GM19328 (cell line): ENCODE measurements at regions not wholly inside any gene's neighbourhood (a gene's known extent, or its start where the extent isn't known, plus 50 kb on each side); places are given as distances from the start of the nearest gene placed in this dataset.
"Not testable (repeated sequence)": the region's sequence is repeated elsewhere in the genome, so short reads cannot be mapped to it uniquely, and the experiment has no call there.

ENCODE experiments used
- ATAC-seq: cut with Tn5 transposase; IDR thresholded peaks from one replicate; pipeline ENCODE4 v1.9.1; 2021; ENCODE audit warnings: mild to moderate bottlenecking, moderate library complexity; ENCODE audit not compliant: unreplicated experiment

DNA sequence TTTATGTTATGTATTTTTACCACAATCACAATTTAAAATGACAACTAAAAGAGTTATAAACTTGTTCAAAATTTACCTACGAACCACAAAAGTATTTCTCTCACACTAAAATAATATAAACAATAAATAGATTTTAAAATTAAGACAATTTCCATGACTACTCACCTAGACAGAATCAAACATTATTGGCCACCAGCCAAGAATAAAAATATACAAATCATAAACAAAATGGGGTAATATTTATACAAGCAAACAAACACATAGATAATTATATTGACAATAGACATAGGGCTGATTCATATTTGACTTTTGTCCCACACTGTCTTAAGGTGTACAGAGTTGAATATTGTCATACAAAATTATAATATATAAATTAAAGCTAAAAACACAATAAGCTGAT, 119.6 kb upstream of the ZNF92 start:
- no peak for ATAC-seq

DNA sequence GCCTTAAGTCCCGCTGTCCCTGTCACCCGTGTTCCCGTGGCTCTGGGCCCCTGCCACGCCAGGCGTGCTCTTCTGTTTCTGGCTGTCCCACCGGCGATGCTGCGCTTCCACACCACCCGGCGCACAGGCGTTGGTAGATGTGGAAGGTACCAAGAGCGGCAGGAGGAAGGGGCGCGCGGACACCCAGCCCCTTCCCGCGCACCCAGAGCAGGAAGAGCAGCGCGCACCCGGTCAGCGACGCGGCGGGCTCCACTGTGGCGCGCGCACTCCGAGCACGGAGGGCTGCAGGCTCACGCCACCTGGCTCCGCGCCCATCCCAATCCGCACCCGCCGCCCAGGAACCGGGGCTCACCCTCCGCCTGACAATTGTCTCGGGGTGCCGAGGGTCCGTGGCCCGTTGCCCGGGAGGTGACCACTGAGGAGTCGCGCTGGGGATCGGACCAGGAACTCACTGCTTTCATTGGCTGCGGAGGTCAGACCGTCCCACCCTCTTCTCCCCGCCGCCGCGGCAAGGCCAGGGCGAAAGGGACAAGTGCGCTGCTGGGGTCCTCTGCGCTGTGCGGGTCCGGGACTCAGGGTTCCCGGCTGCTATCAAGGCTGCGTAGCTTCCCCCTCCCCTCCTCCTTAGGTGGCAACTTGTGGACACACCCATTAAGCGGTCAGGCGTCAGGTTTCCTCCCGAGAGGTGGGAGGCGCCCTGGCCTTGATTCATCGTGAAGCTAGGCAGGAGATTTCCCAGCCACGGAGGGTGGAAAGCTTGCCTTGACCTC, 121.6 kb upstream of the ZNF92 start:
- ATAC-seq, result no peak

DNA sequence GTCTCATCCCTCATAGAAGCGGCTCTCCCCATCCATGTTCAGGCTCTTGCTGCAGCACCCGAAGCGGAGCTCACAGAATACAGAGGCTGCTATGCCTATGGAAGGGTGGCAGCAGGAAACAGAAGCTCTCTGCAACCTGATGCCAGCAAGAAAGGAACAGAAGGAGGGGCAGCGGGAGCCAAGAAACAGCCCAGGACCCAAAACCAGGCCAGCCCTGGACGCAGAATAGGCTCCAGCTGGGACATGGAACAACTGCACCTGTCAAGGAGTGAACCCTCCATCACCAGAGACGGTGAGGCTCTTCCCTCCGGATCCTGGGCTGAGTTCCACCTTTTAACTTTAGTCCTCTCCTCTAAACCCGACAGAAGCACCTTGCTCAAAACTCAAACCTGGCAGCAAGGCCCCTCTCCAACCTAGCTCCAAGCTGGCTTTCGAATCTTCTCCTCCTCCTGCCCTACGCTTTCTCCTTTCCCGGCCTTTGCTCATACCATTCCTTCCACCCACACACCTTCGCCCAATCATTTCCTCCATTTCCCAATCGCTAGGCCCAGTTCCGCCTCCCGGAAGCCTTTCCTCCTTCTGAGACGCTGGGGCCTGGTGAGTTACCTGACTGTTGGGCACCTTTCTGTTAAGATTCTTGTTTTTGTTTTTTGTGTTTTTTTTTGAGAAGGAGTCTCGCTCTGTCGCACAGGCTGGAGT, 122.8 kb upstream of the ZNF92 start:
- ATAC-seq, result no peak

DNA sequence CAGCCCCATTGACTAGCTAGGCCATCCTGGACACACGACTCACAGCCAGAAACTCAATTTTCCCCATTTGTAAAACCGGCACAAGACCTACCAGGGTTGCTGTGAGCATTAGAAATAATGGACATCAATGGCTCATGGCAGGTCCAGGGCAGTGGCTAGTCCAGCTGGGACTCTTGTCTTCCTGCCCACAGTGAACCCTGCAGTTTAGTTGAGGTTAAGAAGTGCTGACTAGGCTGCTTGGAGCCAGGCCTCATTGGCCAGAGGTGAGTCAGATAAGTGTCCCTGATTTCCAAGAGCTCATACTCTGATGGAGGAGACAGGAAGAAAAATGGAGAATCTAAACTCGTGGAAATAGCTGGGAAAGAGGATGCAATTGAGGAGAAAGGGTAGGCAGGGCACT, 123.4 kb upstream of the ZNF92 start:
- no peak for ATAC-seq

DNA sequence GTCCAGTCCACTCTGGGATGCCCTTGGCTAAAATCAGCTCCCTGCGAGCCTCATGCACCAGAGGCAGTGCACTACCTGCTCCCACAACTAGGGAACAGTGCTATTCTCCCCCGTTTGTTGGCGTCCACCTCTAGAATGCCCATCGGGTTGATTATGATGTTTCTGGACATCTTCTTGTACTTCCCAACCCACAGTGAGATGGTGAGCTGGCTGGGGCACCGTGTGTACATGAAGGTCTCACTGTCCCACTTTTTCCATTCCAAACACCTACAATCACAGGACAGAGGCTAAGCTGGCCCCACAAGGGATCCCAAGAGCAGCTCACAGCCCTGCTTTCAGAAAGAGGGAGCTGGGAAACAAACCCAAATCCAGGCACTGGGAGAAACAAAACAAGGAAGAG, 126.2 kb upstream of the ZNF92 start:
- ATAC-seq, result no peak

DNA sequence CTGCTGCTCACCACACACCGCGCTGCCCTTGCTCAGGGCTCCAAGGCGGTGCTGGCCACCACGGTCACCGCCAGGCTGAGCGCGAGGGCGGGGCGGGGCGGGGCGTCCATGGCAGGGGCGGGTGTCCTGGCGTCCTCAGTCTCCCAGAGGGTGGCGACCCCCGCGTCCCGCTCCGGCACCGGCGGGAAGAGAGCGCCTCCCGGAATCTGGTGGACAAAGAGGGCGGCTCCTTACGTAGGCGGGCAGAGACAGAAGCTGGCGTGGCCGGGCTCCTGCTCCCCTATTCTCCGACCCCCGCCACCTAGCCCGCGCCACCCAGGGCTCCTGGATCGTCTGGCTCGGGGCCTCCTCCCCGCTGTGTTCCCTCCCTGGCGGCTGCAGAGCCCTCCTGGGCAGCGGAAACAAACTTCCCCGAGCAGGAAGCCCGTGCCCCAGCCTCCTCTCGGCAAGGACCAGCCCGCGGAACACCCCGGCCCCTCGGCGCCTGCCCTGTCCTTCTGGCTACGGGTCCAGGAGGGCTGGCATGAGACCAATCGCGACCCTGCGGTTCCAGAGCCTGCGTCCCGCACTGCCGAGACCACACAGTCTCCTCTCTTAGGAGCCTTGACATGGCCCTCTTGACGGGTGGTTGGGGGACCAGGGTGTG, 133.8 kb upstream of the ZNF92 start:
- no peak for ATAC-seq

DNA sequence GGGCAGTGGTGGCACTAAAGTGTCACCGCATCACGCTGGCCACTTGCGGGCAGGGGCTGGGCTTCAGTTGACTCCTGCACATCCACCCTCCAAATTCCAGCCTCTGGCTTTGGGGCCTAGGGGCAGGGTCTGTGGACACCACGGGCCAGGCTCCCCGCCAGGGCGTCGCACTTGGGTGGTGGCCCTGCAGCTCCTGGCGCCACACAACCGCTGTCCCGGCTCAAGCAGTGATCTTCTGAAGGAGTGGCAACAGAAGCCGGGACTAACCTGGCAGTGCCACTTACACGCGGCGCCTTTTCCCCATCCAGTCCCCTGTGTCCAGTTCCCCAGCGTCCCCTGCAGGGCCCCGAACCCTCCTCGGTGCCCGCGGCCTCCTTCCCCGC, 134.3 kb upstream of the ZNF92 start:
- no peak for ATAC-seq

DNA sequence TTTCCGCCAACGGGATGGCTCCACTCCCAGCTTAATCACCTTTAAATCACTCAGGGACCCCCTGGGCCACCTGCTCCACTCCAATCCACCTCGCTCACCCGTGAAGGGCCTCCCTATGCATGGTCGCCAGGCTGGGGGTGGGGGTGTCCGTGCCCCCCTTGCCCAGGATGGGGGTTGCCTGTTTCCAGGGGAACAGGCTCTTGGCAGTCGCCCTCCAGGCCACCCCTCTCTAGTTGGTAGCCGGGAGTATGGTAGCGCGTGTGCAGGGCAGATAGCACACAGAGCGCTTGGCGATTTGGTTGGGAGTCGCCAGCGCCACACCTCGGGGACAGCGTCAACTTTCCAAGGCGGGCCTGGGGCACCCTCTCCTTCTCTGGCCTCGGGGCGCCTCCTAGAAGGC, 134.9 kb upstream of the ZNF92 start:
- ATAC-seq, result no peak

DNA sequence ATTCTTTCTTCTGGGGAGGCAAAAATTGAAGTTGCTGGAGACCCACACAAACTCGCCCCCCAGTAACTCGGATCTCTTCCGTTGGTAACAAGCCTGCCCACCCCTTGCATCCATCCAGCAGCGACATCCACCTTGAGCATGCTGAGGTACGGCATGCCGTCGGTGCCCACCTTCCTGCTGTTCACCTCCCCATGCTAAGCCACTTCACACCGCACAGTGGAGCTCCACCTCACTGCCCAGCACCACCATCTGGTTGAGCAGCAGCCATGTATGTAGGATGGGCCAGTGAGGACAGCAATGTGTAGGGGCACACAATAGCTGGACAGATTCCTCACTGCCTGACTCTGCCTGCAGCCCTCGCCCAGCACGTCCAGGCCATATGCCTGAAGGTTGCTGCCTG, 138.1 kb upstream of the ZNF92 start:
- no peak for ATAC-seq

DNA sequence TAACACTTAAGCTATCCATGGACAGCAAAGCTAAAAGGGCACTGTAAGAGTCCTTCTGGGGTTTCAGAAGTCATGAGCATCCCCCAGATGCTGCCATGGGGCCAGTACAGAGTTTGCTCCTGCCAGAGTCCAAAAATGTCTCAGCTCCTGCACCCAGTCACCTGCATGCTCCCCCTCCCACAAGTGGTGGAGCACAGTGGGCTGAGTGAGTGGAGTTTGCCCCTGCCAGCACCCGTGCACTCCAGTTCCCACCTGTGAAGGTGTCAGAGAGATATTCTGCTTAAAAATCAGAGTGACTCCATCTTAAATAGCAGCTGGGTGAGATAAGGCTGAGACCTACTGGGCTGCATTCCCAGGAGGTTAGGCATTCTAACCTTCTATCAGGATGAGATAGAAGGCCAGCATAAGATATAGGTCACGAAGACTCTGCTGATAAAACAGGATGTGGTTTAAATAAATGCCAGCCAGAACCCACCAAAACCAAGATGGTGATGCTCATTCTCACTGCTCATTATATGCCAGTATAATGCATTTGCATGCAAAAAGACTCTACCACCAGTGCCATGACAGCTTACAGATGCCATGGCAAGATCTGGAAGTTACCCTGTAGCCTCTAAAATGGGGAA, 140.1 kb upstream of the ZNF92 start:
- ATAC-seq, result no peak

DNA sequence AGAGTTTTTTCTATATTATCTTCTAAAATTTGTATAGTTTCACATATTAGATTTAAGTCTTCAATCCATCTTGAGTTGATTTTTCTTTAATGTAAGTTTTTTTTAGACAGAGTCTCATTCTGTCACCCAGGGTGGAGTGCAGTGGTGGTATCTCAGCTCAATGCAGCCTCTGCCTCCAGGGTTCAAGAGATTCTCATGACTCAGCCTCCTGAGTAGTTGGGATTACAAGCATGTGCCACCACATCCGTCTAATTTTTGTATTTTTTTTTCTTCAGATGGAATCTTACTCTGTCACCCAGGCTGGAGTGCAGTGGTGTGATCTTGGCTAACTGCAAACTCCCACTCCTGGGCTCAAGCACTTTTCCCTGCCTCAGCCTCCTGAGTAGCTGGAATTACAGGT, 143.4 kb upstream of the ZNF92 start:
- ATAC-seq, result no peak

DNA sequence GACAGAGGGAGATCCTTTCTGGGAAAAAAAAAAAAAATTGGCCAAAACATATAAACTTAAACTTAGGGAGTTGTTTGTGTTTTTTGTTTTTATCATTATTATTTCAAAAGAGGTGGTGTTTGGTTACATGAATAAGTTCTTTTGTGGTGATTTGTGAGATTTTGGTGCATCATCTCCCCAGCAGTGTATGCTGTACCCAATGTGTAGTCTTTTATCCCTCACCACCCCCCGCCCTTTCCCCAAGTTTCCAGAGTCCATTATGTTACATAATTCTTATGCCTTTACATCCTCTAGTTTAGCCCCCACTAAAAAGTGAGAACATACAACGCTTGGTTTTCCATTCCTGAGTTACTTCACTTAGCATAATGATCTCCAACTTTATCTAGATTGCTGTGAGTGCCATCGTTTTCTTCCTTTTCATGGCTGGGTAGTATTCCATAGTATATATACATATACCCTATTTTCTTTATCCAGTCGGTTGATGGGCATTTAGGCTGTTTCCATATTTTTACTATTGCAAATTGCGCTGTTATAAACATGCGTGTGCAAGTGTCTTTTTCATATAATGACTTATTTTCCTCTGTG, 148.1 kb upstream of the ZNF92 start:
- no peak for ATAC-seq

DNA sequence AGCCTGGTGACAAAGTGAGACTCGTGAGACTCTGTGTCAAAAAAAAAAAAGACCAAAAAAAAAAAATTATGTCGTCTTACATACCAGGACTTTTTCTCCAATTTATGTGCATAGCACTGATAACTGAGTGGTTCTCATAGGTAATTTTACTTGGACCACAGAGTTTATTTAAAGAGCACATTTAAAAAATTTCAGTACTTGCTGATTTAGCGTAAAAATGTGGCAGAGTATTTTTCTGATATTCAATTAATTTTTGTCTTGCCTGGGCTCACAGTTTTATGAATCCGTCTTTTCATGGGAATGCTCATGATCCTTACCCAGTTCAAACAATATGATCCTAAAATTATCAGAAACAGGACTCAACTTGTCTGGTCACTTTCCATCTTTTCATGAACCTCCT, 151.0 kb upstream of the ZNF92 start:
- no peak for ATAC-seq

DNA sequence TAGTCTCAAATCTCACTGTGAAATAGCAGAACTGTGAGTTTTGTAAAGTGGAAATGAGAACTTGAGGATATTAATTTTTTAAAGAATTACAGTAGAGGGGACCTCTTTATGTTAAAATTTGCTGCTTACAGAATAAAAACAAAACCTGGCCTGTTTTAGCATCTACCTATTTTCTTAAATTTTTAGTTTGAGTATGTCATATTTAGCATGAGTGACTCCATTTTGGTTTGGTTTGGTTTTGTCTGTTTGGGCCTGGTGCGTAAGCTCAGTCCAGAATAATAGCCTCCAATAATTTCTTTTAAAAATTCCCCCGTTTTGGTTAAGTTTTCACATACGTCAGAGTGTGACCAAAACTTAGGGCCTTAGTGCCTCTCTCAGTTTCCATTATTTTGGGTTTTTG, 152.0 kb upstream of the ZNF92 start:
- no peak for ATAC-seq

DNA sequence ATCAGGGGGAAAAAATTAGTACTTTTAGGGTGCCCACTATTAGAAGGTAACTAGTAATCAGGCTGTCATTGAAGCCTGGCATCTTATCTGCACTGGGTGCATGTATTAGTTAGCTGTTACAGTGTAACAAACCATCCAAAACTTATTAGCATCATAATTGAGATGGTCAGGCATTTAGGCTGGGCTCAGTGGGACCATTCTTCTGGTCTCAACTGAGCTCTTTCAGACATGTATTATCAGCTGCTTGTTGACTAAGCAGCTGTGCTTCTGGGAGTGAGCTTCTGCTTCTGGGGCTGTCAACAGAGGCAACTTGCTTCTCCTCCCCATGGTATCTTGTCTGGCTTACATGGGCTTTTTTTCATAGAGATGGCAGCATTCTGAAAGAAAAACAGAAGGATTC, 154.0 kb upstream of the ZNF92 start:
- no peak for ATAC-seq

DNA sequence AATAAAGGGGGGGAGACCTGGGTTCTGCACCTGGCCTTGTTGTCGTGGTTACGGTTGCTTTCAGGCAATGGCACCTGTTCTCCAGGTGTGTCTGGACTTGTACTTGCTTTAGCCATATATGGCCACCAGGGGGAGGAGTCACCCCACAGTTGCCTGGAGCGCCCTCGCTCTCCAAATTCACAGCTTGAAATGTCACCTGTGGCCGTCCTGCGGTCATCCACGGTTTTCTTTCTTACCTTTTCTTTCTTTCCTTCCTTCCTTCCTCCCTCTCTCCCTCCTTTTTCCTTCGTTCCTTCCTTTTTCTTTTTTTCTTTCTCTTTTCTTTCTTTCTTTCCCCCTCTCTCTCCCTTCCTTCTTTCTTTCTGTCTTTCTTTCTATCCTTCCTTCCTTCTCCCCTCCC, 157.2 kb upstream of the ZNF92 start:
- ATAC-seq, result no peak

DNA sequence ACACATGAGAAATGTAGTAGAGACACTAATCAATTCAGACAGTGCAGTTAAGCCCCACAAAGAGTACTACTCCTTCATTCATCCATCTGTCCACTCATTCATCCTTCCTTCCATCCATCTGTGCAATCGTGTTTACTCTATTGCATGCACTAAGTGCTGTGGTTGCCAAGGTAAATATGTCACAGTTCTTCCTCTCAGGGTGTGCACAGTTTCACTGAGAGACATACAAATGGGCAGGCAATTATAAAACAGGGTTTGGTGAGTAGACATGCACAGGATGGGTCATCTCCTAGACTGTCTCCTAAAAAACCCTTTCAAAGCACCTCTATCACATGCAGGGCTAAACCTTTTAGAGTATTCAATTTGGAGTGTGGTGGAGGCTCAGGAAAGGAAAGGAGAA, 160.4 kb upstream of the ZNF92 start:
- ATAC-seq, result not testable (repeated sequence)

DNA sequence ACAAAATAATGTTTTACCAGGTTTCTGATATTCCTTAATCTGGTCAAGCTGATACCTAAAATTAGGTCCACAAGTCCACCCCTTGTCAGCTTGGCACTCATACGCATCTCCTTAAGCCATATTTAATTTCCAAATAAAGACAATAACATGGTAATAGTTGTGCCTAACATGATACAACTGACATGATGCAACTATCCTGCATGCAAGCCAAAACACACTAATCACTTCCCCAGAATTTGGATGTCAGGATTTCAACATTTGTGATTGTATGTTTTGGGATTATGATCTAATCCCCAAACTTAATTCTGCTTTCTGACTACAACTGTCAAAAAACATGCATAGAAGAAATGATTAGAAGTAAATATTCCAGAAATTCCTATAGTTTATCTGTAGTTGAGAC, 174.4 kb upstream of the ZNF92 start:
- ATAC-seq, result not testable (repeated sequence)

DNA sequence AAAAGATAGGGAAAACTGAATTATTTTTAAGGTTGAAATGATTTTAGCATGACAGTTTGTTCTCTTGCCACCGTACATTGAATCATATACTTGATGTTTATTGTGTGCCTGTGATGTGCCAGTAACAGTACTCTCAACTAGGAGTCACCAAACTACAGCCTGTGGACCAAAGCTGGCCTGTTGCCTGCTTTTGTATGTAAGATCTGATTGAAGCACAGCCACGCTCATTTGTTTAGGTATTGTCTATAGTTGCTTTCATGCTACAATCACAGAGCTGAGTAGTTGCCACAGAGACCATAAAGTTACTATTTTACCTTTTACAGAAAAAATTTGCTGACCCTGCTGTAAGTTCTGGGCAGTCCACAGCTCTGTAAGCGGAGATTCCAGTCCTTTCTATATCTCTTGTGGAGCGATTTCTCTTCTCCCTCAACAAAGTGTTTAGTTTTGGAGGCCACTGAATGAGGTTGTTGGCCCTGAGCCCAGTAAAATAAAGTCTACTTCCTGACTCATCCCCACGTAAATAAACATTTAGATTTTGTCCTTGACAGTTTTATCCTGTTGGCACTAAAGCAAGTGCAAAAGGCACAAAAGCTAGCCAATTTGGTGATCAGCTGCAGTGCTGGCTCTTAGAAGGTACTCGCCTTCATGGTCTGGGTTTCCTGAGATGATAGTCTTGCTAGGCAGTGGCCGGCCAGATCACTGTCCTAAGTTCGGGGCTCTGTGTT, 180.2 kb upstream of the ZNF92 start:
- not testable (repeated sequence) for ATAC-seq

DNA sequence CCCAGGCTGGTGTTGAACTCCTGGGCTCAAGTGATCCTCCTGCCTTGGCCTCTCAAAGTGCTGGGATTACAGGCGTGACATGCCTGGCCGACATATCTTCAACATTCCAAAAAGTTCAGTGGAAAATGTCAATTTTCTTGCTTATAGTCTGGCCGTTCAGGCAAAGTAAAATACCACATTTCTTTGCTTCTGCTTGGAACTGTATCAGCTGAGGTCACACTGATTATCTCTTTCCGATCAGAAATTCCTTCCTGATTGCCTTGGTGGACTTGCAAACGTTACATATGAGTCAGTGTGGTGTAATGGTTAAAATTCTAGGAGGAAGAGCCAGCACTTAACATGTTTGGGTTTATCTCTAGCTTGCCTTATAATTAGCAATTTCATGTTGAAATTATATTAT, 170.6 kb upstream of the ERV3-1 start:
- not testable (repeated sequence) for ATAC-seq

DNA sequence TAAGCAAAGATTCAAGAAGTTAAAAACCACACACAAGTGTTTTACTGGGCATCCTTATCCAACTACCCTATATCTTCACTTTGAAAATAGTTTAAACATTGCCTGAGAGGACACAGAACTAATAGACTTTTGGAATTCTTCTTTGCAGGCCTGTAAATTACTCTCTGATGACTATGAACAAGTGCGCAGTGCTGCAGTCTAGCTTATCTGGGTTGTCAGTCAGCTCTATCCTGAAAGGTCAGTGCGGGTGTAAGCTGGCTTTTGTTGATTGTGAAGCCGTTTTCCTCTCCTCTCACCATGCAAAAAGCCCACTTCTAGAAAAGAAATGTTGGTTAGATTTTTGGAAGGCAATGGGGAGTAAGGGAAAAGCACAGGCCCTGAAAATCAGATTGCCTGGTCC, 143.6 kb upstream of the ERV3-1 start:
- not testable (repeated sequence) for ATAC-seq
